Suprapubic skin (tissue), 4 donors: ENCODE measurements at regions not wholly inside any gene's neighbourhood (a gene's known extent, or its start where the extent isn't known, plus 50 kb on each side); places are given as distances from the start of the nearest gene placed in this dataset.

ENCODE experiments used
- DNase-seq, 2 donors: peaks; one replicate each; pipeline ENCODE4 v3.0.0-alpha.2; 2019; ENCODE audit warnings: low spot score in 2 of 2
- H3K27ac ChIP-seq: fragments of 200-600 bp; sonication (generic); one replicate; pipeline ENCODE4 v1.5.1; 2019
- H3K27me3 ChIP-seq: fragments of 200-600 bp; sonication (generic); one replicate; pipeline ENCODE4 v1.5.1; 2019
- H3K36me3 ChIP-seq: fragments of 200-600 bp; sonication (generic); one replicate; pipeline ENCODE4 v1.5.1; 2019
- H3K4me1 ChIP-seq: fragments of 200-600 bp; sonication (generic); one replicate; pipeline ENCODE4 v1.5.1; 2019
- H3K4me3 ChIP-seq: fragments of 200-600 bp; sonication (generic); one replicate; pipeline ENCODE4 v1.5.1; 2019; ENCODE audit warnings: mild to moderate bottlenecking
- H3K9me3 ChIP-seq: fragments of 200-600 bp; sonication (generic); one replicate; pipeline ENCODE4 v1.5.1; 2019
- EP300 ChIP-seq: sonication (generic); formaldehyde crosslinking; IDR thresholded peaks from one replicate; pipeline ENCODE4 v1.6.1; 2017; ENCODE audit warnings: antibody characterized with exemption
- POLR2A ChIP-seq, 2 donors: fragments of 450-650 bp; IDR thresholded peaks; one replicate each; pipeline ENCODE4 v1.6.1; 2017; ENCODE audit warnings: antibody characterized with exemption in 2 of 2, mild to moderate bottlenecking in 2 of 2, moderate library complexity in 2 of 2
- POLR2AphosphoS5 ChIP-seq, 3 donors: sonication (generic); formaldehyde crosslinking; IDR thresholded peaks; one replicate each; pipeline ENCODE4 v1.6.1; 2017; ENCODE audit warnings: antibody characterized with exemption in 3 of 3
- WGBS: methylation state at CpG from one replicate; pipeline ENCODE4 v1.1.5; 2018; 5-methylcytosine and 5-hydroxymethylcytosine counted together
- TF ChIP-seq, protein P1 (sequence below), 2 donors: fragments of 200-600 bp in 1 of 2; fragments of 450-650 bp in 1 of 2; sonication (generic) in 1 of 2; IDR thresholded peaks; one replicate each; pipeline ENCODE4 v1.5.1; 2016 to 2019; ENCODE audit warnings: antibody characterized with exemption in 2 of 2, mild to moderate bottlenecking in 1 of 2, moderate library complexity in 1 of 2

- Histone ChIP-seq H3K4me3 (no peak overlapping the region), H3K9me3 (no peaks in the 10 kb centered on the region), H3K27ac (no peak overlapping the region), H3K36me3 (no peaks in the 10 kb centered on the region), H3K4me1 (peaks cover 34% of the 10 kb centered on the region), H3K27me3 (no peaks in the 10 kb centered on the region)
- WGBS: 45% methylated on average over 1 of the region's 1 CpG
- TF ChIP-seq EP300: no peak
- no peak for DNase-seq
Measured at GRCh38 chr5:96140084-96140483, 178.4 kb upstream of the ELL2 start.

GRCh38 chr5:96134886-96135285 is 173.2 kb upstream of the ELL2 start:
- no peak for TF ChIP-seq EP300
- no peak for TF ChIP-seq POLR2A (IDR thresholded peaks at IDR 0.05)
- TF ChIP-seq, protein P1, sequence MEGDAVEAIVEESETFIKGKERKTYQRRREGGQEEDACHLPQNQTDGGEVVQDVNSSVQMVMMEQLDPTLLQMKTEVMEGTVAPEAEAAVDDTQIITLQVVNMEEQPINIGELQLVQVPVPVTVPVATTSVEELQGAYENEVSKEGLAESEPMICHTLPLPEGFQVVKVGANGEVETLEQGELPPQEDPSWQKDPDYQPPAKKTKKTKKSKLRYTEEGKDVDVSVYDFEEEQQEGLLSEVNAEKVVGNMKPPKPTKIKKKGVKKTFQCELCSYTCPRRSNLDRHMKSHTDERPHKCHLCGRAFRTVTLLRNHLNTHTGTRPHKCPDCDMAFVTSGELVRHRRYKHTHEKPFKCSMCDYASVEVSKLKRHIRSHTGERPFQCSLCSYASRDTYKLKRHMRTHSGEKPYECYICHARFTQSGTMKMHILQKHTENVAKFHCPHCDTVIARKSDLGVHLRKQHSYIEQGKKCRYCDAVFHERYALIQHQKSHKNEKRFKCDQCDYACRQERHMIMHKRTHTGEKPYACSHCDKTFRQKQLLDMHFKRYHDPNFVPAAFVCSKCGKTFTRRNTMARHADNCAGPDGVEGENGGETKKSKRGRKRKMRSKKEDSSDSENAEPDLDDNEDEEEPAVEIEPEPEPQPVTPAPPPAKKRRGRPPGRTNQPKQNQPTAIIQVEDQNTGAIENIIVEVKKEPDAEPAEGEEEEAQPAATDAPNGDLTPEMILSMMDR (IDR thresholded peaks at IDR 0.05): no peak
- no peak for TF ChIP-seq POLR2AphosphoS5 (IDR thresholded peaks at IDR 0.05)
- no peaks in the 10 kb centered on the region for H3K36me3 ChIP-seq
- no peak overlapping the region for H3K27ac ChIP-seq
- DNase-seq: no peak
- no peaks in the 10 kb centered on the region for H3K27me3 ChIP-seq
- 77% methylated on average over 3 of the region's 3 CpGs for WGBS
- no peaks in the 10 kb centered on the region for H3K9me3 ChIP-seq
- no peak overlapping the region for H3K4me3 ChIP-seq
- H3K4me1 ChIP-seq: no peaks in the 10 kb centered on the region

GRCh38 chr5:96133341-96134079 is 171.9 kb upstream of the ELL2 start:
- Histone ChIP-seq H3K9me3 (no peaks in the 10 kb centered on the region), H3K27ac (no peak overlapping the region), H3K4me1 (no peaks in the 10 kb centered on the region), H3K36me3 (no peaks in the 10 kb centered on the region), H3K27me3 (no peaks in the 10 kb centered on the region), H3K4me3 (no peak overlapping the region)
- DNase-seq: no peak
- TF ChIP-seq EP300 (no peak), POLR2A (IDR thresholded peaks at IDR 0.05) (no peak), POLR2AphosphoS5 (IDR thresholded peaks at IDR 0.05) (no peak)
- TF ChIP-seq, protein P1 (IDR thresholded peaks at IDR 0.05): no peak
- 86% methylated on average over 6 of the region's 6 CpGs for WGBS

GRCh38 chr5:96129276-96129675 is 167.6 kb upstream of the ELL2 start:
- H3K4me3 ChIP-seq: no peak overlapping the region
- no peak for DNase-seq
- no peaks in the 10 kb centered on the region for H3K9me3 ChIP-seq
- H3K4me1 ChIP-seq: no peaks in the 10 kb centered on the region
- TF ChIP-seq EP300 (no peak), POLR2A (IDR thresholded peaks at IDR 0.05) (no peak), POLR2AphosphoS5 (IDR thresholded peaks at IDR 0.05) (no peak)
- TF ChIP-seq, protein P1 (IDR thresholded peaks at IDR 0.05): no peak
- no peak overlapping the region for H3K27ac ChIP-seq
- H3K36me3 ChIP-seq: no peaks in the 10 kb centered on the region
- WGBS: 87% methylated on average over 1 of the region's 1 CpG
- no peaks in the 10 kb centered on the region for H3K27me3 ChIP-seq

DNA sequence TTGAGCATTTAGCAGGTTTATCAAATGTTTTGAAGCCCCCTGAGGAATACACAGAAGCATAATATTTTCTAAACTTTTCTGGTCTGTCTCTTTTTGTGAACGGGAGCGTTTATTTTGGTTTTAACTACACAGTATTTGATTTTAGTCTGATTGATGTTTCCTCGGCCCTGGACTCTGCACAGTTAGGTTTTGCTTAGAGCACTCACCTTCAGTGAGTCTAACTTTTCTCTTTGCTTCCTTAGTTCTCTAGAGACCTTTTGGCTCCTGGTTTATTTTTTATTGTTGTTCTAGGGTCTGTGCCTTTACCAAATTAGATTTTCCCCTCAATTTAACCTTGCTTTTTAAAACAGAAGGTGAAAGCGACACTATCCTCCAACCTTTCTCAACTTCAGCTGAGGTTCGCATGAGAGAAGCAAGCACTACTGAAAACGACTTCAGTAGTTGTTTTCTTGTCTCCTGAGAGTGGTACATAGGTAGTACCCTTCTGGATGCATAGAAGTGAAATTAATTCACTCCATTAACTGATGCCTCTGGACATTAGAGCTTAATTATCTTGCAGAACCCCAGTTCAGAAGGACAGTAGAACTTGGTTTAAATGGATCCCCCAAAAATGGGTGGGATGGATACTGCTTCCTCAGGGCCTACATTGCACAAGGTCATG is 166.7 kb upstream of the ELL2 start:
- H3K36me3 ChIP-seq: no peaks in the 10 kb centered on the region
- H3K4me3 ChIP-seq: no peak overlapping the region
- H3K27me3 ChIP-seq: no peaks in the 10 kb centered on the region
- no peaks in the 10 kb centered on the region for H3K9me3 ChIP-seq
- no peak for DNase-seq
- 87% methylated on average over 6 of the region's 6 CpGs for WGBS
- no peak overlapping the region for H3K27ac ChIP-seq
- no peaks in the 10 kb centered on the region for H3K4me1 ChIP-seq
- TF ChIP-seq, protein P1 (IDR thresholded peaks at IDR 0.05): no peak
- TF ChIP-seq POLR2AphosphoS5 (IDR thresholded peaks at IDR 0.05) (no peak), POLR2A (IDR thresholded peaks at IDR 0.05) (no peak), EP300 (no peak)
